K562 (cell line): ENCODE measurements at regions not wholly inside any gene's neighbourhood (a gene's known extent, or its start where the extent isn't known, plus 50 kb on each side); places are given as distances from the start of the nearest gene placed in this dataset.

Experiments
- DEAF1 ChIP-seq: fragments of 450-650 bp; formaldehyde crosslinking; IDR thresholded peaks from 2 replicates; pipeline ENCODE4 v1.4.0; 2020; ENCODE audit warnings: mild to moderate bottlenecking, moderate library complexity
- ESRRA ChIP-seq: fragments of 450-650 bp; IDR thresholded peaks from 2 replicates; pipeline ENCODE4 v1.6.1; 2014; ENCODE audit warnings: low read depth, mild to moderate bottlenecking, moderate library complexity, borderline replicate concordance
- GABPA ChIP-seq: fragments of 200-800 bp; sonication (Bioruptor generic); conservative IDR thresholded peaks from 2 replicates; pipeline ENCODE4 v1.6.1; 2016; ENCODE audit warnings: low read depth, missing genetic modification characterization, missing compliant biosample characterization
- SNRNP70 ChIP-seq: fragments of 200-400 bp; formaldehyde crosslinking; optimal IDR thresholded peaks from 2 replicates; pipeline ENCODE3; 2017; ENCODE audit warnings: low read depth, low read length
- TARDBP ChIP-seq: fragments of 450-650 bp; IDR thresholded peaks from 2 replicates; pipeline ENCODE4 v1.6.1; 2016
- ZNF324 ChIP-seq: fragments of 250-450 bp; sonication (Bioruptor Pico); IDR thresholded peaks from 2 replicates; pipeline ENCODE4 v1.4.0; 2020; ENCODE audit warnings: mild to moderate bottlenecking
- ZNF589 ChIP-seq: fragments of 200-800 bp; sonication (Bioruptor generic); IDR thresholded peaks from 2 replicates; pipeline ENCODE4 v1.6.1; 2016; ENCODE audit warnings: low read depth, missing genetic modification characterization, missing compliant biosample characterization
- TF ChIP-seq, protein P1 (sequence below), 3 experiments: IDR thresholded peaks in 2 of 3; conservative IDR thresholded peaks in 1 of 3; 2 replicates each; pipeline ENCODE4 v1.5.1; 2011 to 2012; ENCODE audit warnings: low read length in 3 of 3, mild to moderate bottlenecking in 3 of 3, control low read depth in 2 of 3, improper control_type of control experiment in 1 of 3, inconsistent platforms in 1 of 3, low read depth in 1 of 3, mixed read lengths in 1 of 3, moderate library complexity in 1 of 3; ENCODE audit not compliant: insufficient read depth in 2 of 3
- TF ChIP-seq, protein P2 (sequence below): fragments of 200-400 bp; formaldehyde crosslinking; IDR thresholded peaks from 2 replicates; pipeline ENCODE4 v1.6.1; 2017; ENCODE audit warnings: mild to moderate bottlenecking, low read depth, low read length, moderate library complexity

DNA sequence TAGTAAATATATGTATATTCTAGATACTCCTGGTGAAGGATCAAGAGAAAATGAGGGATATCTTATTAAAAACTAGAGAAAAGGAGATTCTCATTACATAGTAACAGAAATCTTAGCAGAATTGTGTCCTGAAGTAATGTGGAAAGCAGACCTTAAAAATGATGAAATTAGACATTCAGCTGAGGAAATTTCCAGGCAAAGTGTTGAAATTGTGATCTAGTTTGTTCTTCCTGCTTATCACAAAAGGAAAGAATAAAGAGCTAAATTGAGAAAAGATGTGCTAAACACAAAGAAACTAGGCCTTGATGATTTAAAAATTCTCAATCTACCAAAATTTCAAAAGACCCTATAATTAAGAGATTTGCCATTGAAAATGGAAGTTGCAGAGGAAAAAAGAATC lies 362.6 kb upstream of the PLSCR5 start:
- TF ChIP-seq ESRRA (no peak), TARDBP (no peak), SNRNP70 (no peak), ZNF324 (no peak), DEAF1 (CRISPR knock-in tag) (no peak), ZNF589 (CRISPR knock-in tag) (no peak), GABPA (tag) (no peak)
- TF ChIP-seq, protein P1, sequence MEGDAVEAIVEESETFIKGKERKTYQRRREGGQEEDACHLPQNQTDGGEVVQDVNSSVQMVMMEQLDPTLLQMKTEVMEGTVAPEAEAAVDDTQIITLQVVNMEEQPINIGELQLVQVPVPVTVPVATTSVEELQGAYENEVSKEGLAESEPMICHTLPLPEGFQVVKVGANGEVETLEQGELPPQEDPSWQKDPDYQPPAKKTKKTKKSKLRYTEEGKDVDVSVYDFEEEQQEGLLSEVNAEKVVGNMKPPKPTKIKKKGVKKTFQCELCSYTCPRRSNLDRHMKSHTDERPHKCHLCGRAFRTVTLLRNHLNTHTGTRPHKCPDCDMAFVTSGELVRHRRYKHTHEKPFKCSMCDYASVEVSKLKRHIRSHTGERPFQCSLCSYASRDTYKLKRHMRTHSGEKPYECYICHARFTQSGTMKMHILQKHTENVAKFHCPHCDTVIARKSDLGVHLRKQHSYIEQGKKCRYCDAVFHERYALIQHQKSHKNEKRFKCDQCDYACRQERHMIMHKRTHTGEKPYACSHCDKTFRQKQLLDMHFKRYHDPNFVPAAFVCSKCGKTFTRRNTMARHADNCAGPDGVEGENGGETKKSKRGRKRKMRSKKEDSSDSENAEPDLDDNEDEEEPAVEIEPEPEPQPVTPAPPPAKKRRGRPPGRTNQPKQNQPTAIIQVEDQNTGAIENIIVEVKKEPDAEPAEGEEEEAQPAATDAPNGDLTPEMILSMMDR (IDR thresholded peaks at IDR 0.05 in 2 of 3, conservative IDR thresholded peaks at IDR 0.05 in 1 of 3; ENCODE audit: insufficient read depth in 2 of 3, low read depth in 1 of 3, low read length in 3 of 3) = no peak
- TF ChIP-seq, protein P2, sequence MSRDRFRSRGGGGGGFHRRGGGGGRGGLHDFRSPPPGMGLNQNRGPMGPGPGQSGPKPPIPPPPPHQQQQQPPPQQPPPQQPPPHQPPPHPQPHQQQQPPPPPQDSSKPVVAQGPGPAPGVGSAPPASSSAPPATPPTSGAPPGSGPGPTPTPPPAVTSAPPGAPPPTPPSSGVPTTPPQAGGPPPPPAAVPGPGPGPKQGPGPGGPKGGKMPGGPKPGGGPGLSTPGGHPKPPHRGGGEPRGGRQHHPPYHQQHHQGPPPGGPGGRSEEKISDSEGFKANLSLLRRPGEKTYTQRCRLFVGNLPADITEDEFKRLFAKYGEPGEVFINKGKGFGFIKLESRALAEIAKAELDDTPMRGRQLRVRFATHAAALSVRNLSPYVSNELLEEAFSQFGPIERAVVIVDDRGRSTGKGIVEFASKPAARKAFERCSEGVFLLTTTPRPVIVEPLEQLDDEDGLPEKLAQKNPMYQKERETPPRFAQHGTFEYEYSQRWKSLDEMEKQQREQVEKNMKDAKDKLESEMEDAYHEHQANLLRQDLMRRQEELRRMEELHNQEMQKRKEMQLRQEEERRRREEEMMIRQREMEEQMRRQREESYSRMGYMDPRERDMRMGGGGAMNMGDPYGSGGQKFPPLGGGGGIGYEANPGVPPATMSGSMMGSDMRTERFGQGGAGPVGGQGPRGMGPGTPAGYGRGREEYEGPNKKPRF = no peak
